ENCODE measurements at regions not wholly inside any gene's neighbourhood (a gene's known extent, or its start where the extent isn't known, plus 50 kb on each side); places are given as distances from the start of the nearest gene placed in this dataset.

DNA sequence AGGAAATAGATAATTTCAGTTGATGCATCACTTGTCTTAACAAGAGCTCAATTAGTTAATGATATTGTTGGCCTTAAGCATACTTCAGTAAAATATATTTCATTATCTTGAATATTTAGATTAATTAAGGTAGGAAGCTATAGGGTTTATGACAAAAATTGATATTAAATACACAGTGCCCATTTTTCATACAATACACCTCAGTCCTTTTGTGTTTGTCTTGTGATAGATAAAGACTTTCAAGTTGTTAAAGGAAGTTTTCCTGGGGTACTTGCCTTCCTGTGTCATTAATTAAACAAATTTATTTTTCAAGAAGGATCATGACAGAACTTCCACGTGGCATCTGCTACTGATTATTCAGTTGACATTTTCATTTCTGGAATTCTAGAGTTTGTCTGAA is 420.5 kb downstream of the MTX2 start:
- H3K4me3 ChIP-seq: no peak overlapping the region
- no peaks in the 10 kb centered on the region for H3K27me3 ChIP-seq
- ATAC-seq: no peak
- no peak overlapping the region for H3K27ac ChIP-seq
- H3K4me1 ChIP-seq: no peaks in the 10 kb centered on the region
- in situ Hi-C loops (cut with MboI; ENCODE audit: low sequenced_read_pairs in 4 of 4) (no loop called here), intact Hi-C loops (cut with DNase I; ENCODE audit: low total_unique reads) (no loop called here)
- TF ChIP-seq POLR2A (IDR thresholded peaks at IDR 0.05): no peak
- no peak for TF ChIP-seq CTCF (IDR thresholded peaks at IDR 0.05 in 4 of 5, conservative IDR thresholded peaks at IDR 0.05 in 1 of 5)
- DNase-seq: no peak
- H3K9me3 ChIP-seq: no peaks in the 10 kb centered on the region
- no peaks in the 10 kb centered on the region for H3K36me3 ChIP-seq

GRCh38 chr2:176691471-176691870 is 422.2 kb downstream of the MTX2 start:
- H3K27me3 ChIP-seq: no peaks in the 10 kb centered on the region
- H3K36me3 ChIP-seq: no peaks in the 10 kb centered on the region
- in situ Hi-C loops (cut with MboI; ENCODE audit: low sequenced_read_pairs in 4 of 4) (no loop called here), intact Hi-C loops (cut with DNase I; ENCODE audit: low total_unique reads) (no loop called here)
- H3K27ac ChIP-seq: no peak overlapping the region
- no peaks in the 10 kb centered on the region for H3K4me1 ChIP-seq
- no peak for ATAC-seq
- TF ChIP-seq CTCF (IDR thresholded peaks at IDR 0.05 in 4 of 5, conservative IDR thresholded peaks at IDR 0.05 in 1 of 5) (no peak), POLR2A (IDR thresholded peaks at IDR 0.05) (no peak)
- no peaks in the 10 kb centered on the region for H3K9me3 ChIP-seq
- no peak overlapping the region for H3K4me3 ChIP-seq
- DNase-seq: no peak

DNA sequence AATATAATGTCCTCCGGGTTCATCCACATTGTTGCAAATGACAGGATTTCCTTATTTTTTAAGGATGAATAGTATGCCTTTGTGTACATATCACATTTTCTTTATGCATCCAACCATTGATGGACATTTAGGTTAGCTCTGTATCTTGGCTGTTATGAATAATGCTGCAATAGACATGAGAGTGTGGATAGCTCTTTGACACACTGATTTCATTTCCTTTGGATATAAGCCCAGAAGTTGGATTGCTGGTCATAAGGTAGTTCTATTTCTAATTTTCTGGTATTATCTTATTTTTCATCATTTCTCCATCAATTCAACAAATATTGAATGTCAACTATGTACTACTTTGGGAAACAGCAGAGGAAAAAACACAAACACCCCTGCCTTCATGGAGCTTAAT is 423.3 kb downstream of the MTX2 start:
- intact Hi-C loops (cut with DNase I; ENCODE audit: low total_unique reads) (no loop called here), in situ Hi-C loops (cut with MboI; ENCODE audit: low sequenced_read_pairs in 4 of 4) (no loop called here)
- no peaks in the 10 kb centered on the region for H3K4me1 ChIP-seq
- DNase-seq: no peak
- no peak for TF ChIP-seq POLR2A (IDR thresholded peaks at IDR 0.05)
- no peak for TF ChIP-seq CTCF (IDR thresholded peaks at IDR 0.05 in 4 of 5, conservative IDR thresholded peaks at IDR 0.05 in 1 of 5)
- H3K27me3 ChIP-seq: no peaks in the 10 kb centered on the region
- no peaks in the 10 kb centered on the region for H3K9me3 ChIP-seq
- ATAC-seq: no peak
- H3K27ac ChIP-seq: no peak overlapping the region
- H3K36me3 ChIP-seq: no peaks in the 10 kb centered on the region
- H3K4me3 ChIP-seq: no peak overlapping the region

GRCh38 chr2:176699098-176699497 is 429.9 kb downstream of the MTX2 start:
- H3K27ac ChIP-seq: no peak overlapping the region
- intact Hi-C loops (cut with DNase I; ENCODE audit: low total_unique reads): no loop called here
- H3K36me3 ChIP-seq: no peaks in the 10 kb centered on the region
- in situ Hi-C loops (cut with MboI; ENCODE audit: low sequenced_read_pairs in 4 of 4): no loop called here
- no peaks in the 10 kb centered on the region for H3K9me3 ChIP-seq
- ATAC-seq (no peak), DNase-seq (no peak)
- TF ChIP-seq CTCF (IDR thresholded peaks at IDR 0.05 in 4 of 5, conservative IDR thresholded peaks at IDR 0.05 in 1 of 5): no peak
- no peak for TF ChIP-seq POLR2A (IDR thresholded peaks at IDR 0.05)
- no peaks in the 10 kb centered on the region for H3K27me3 ChIP-seq
- no peaks in the 10 kb centered on the region for H3K4me1 ChIP-seq
- no peak overlapping the region for H3K4me3 ChIP-seq

DNA sequence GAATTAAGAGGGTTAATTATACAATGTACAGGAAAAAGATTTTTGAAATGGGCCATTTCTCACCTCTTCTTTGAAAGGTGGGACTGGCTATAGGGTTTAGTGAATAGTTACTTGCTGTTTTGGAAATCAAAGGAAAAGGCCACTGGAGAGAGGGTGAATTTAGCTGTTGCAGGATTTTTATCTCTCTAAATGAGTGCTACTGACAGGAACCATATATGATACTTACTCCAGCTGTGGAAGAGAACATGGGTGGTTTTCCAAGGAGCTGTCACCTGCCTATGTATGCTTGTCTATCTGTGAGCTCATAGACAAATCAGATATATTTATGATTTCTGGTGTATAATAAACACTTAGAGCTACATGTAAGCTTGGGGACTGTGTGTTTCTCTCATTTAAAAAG is 430.4 kb downstream of the MTX2 start:
- Histone ChIP-seq H3K27me3 (no peaks in the 10 kb centered on the region), H3K9me3 (no peaks in the 10 kb centered on the region), H3K4me3 (no peak overlapping the region), H3K4me1 (no peaks in the 10 kb centered on the region), H3K36me3 (no peaks in the 10 kb centered on the region), H3K27ac (no peak overlapping the region)
- intact Hi-C loops (cut with DNase I; ENCODE audit: low total_unique reads): no loop called here
- no peak for DNase-seq
- in situ Hi-C loops (cut with MboI; ENCODE audit: low sequenced_read_pairs in 4 of 4): no loop called here
- ATAC-seq: no peak
- TF ChIP-seq CTCF (IDR thresholded peaks at IDR 0.05 in 4 of 5, conservative IDR thresholded peaks at IDR 0.05 in 1 of 5) (no peak), POLR2A (IDR thresholded peaks at IDR 0.05) (no peak)
